Mucosa of rectum (tissue), 2 donors: ENCODE measurements at regions not wholly inside any gene's neighbourhood (a gene's known extent, or its start where the extent isn't known, plus 50 kb on each side); places are given as distances from the start of the nearest gene placed in this dataset.

Experiments
- H3K27ac ChIP-seq, 2 donors: one replicate each; pipeline ENCODE4 v1.7.0; 2013; ENCODE audit warnings: inconsistent platforms in 2 of 2, low read depth in 2 of 2, low read length in 2 of 2
- H3K27me3 ChIP-seq, 2 donors: one replicate each; pipeline ENCODE4 v1.7.0; 2013; ENCODE audit warnings: low read length in 2 of 2; ENCODE audit not compliant: control insufficient read depth in 2 of 2, insufficient read depth in 2 of 2
- H3K36me3 ChIP-seq, 2 donors: one replicate each; pipeline ENCODE4 v1.7.0; 2013; ENCODE audit warnings: low read length in 2 of 2; ENCODE audit not compliant: control insufficient read depth in 2 of 2, insufficient read depth in 2 of 2
- H3K4me1 ChIP-seq, 2 donors: one replicate each; pipeline ENCODE4 v1.7.0; 2013; ENCODE audit warnings: low read length in 2 of 2, mild to moderate bottlenecking in 1 of 2; ENCODE audit not compliant: control insufficient read depth in 2 of 2, insufficient read depth in 2 of 2
- H3K4me3 ChIP-seq, 2 donors: one replicate each; pipeline ENCODE4 v1.7.0; 2013; ENCODE audit warnings: low read length in 2 of 2
- H3K9ac ChIP-seq, 2 donors: one replicate each; pipeline ENCODE4 v1.7.0; 2013; ENCODE audit warnings: low read length in 2 of 2, low read depth in 1 of 2, mild to moderate bottlenecking in 1 of 2
- H3K9me3 ChIP-seq, 2 donors: one replicate each; pipeline ENCODE4 v1.7.0; 2013; ENCODE audit warnings: low read length in 2 of 2; ENCODE audit not compliant: control insufficient read depth in 2 of 2
- donor health status: healthy.
- donor health status: Normal muscosa, but diverticular disease.

GRCh38 chr5:103435136-103435889 is 127.3 kb downstream of the NUDT12 start:
- Histone ChIP-seq H3K27ac (no peak overlapping the region), H3K4me1 (no peaks in the 10 kb centered on the region), H3K9ac (no peak overlapping the region), H3K9me3 (peaks cover 0 to 7% of the 10 kb centered on the region in 2 donors), H3K36me3 (no peaks in the 10 kb centered on the region), H3K27me3 (no peaks in the 10 kb centered on the region), H3K4me3 (no peak overlapping the region)

- H3K27me3 ChIP-seq: no peaks in the 10 kb centered on the region
- no peaks in the 10 kb centered on the region for H3K9me3 ChIP-seq
These were observed 128.5 kb downstream of the NUDT12 start for GRCh38 chr5:103434057-103434456.

GRCh38 chr5:103433211-103433610 is 129.4 kb downstream of the NUDT12 start:
- Histone ChIP-seq H3K9ac (no peak overlapping the region), H3K4me1 (no peaks in the 10 kb centered on the region), H3K27me3 (no peaks in the 10 kb centered on the region), H3K27ac (no peak overlapping the region), H3K9me3 (no peaks in the 10 kb centered on the region), H3K4me3 (no peak overlapping the region), H3K36me3 (no peaks in the 10 kb centered on the region)

More at GRCh38 chr5:103434057-103434456, 128.5 kb downstream of the NUDT12 start:
- no peaks in the 10 kb centered on the region for H3K4me1 ChIP-seq
- H3K27ac ChIP-seq: no peak overlapping the region
- H3K9ac ChIP-seq: no peak overlapping the region
- no peaks in the 10 kb centered on the region for H3K36me3 ChIP-seq
- H3K4me3 ChIP-seq: no peak overlapping the region

GRCh38 chr5:103428923-103429322 is 133.7 kb downstream of the NUDT12 start:
- Histone ChIP-seq H3K27me3 (no peaks in the 10 kb centered on the region), H3K4me3 (no peak overlapping the region), H3K36me3 (no peaks in the 10 kb centered on the region), H3K9ac (no peak overlapping the region), H3K9me3 (no peaks in the 10 kb centered on the region), H3K4me1 (no peaks in the 10 kb centered on the region), H3K27ac (no peak overlapping the region)

- Histone ChIP-seq H3K27ac (no peak overlapping the region), H3K36me3 (no peaks in the 10 kb centered on the region), H3K9me3 (no peaks in the 10 kb centered on the region), H3K4me1 (no peaks in the 10 kb centered on the region), H3K9ac (no peak overlapping the region), H3K4me3 (no peak overlapping the region), H3K27me3 (no peaks in the 10 kb centered on the region)
These were observed 134.1 kb downstream of the NUDT12 start for GRCh38 chr5:103428411-103428871.

- Histone ChIP-seq H3K27me3 (no peaks in the 10 kb centered on the region), H3K9me3 (no peaks in the 10 kb centered on the region), H3K9ac (no peak overlapping the region), H3K4me3 (no peak overlapping the region), H3K36me3 (no peaks in the 10 kb centered on the region), H3K4me1 (no peaks in the 10 kb centered on the region), H3K27ac (no peak overlapping the region)
These were observed 135.3 kb downstream of the NUDT12 start for GRCh38 chr5:103427326-103427725.

GRCh38 chr5:103425686-103426454 is 136.7 kb downstream of the NUDT12 start:
- no peaks in the 10 kb centered on the region for H3K27me3 ChIP-seq
- H3K4me3 ChIP-seq: no peak overlapping the region
- H3K9ac ChIP-seq: no peak overlapping the region
- H3K36me3 ChIP-seq: no peaks in the 10 kb centered on the region
- no peak overlapping the region for H3K27ac ChIP-seq
- no peaks in the 10 kb centered on the region for H3K4me1 ChIP-seq
- H3K9me3 ChIP-seq: no peaks in the 10 kb centered on the region

GRCh38 chr5:103424453-103425205 is 138.0 kb downstream of the NUDT12 start:
- H3K9ac ChIP-seq: no peak overlapping the region
- H3K27ac ChIP-seq: no peak overlapping the region
- no peaks in the 10 kb centered on the region for H3K4me1 ChIP-seq
- no peaks in the 10 kb centered on the region for H3K27me3 ChIP-seq
- H3K9me3 ChIP-seq: no peaks in the 10 kb centered on the region
- H3K4me3 ChIP-seq: no peak overlapping the region
- no peaks in the 10 kb centered on the region for H3K36me3 ChIP-seq

GRCh38 chr5:103424026-103424425 is 138.6 kb downstream of the NUDT12 start:
- H3K4me3 ChIP-seq: no peak overlapping the region
- no peaks in the 10 kb centered on the region for H3K27me3 ChIP-seq
- no peaks in the 10 kb centered on the region for H3K36me3 ChIP-seq
- no peak overlapping the region for H3K27ac ChIP-seq
- no peaks in the 10 kb centered on the region for H3K4me1 ChIP-seq
- no peaks in the 10 kb centered on the region for H3K9me3 ChIP-seq
- no peak overlapping the region for H3K9ac ChIP-seq

GRCh38 chr5:103422756-103423155 is 139.8 kb downstream of the NUDT12 start:
- no peak overlapping the region for H3K4me3 ChIP-seq
- no peak overlapping the region for H3K27ac ChIP-seq
- H3K36me3 ChIP-seq: no peaks in the 10 kb centered on the region
- no peak overlapping the region for H3K9ac ChIP-seq
- H3K9me3 ChIP-seq: no peaks in the 10 kb centered on the region
- no peaks in the 10 kb centered on the region for H3K4me1 ChIP-seq
- H3K27me3 ChIP-seq: no peaks in the 10 kb centered on the region
